Endodermal cell (in vitro differentiated cells): ENCODE measurements at regions not wholly inside any gene's neighbourhood (a gene's known extent, or its start where the extent isn't known, plus 50 kb on each side); places are given as distances from the start of the nearest gene placed in this dataset.

Experiments used
- DNase-seq: peaks from one replicate; pipeline ENCODE4 v3.0.0-alpha.2; 2017
- H3K27ac ChIP-seq: 2 replicates; pipeline ENCODE4 v1.5.1; 2013; ENCODE audit warnings: mild to moderate bottlenecking, low read depth, low read length, moderate library complexity
- H3K27me3 ChIP-seq: 2 replicates; pipeline ENCODE4 v1.6.1; 2013; ENCODE audit warnings: mild to moderate bottlenecking, low read length, moderate library complexity; ENCODE audit not compliant: insufficient read depth, control insufficient read depth, poor library complexity, severe bottlenecking
- H3K36me3 ChIP-seq: 2 replicates; pipeline ENCODE4 v1.7.0; 2013; ENCODE audit warnings: mild to moderate bottlenecking, low read length, moderate library complexity; ENCODE audit not compliant: control insufficient read depth, insufficient read depth
- H3K4me1 ChIP-seq: one replicate; pipeline ENCODE4 v1.7.0; 2013; ENCODE audit warnings: low read length; ENCODE audit not compliant: control insufficient read depth, insufficient read depth
- H3K4me3 ChIP-seq: 2 replicates; pipeline ENCODE4 v1.5.1; 2013; ENCODE audit warnings: mild to moderate bottlenecking, low read length, moderate library complexity
- H3K9ac ChIP-seq: 2 replicates; pipeline ENCODE4 v1.6.1; 2013; ENCODE audit warnings: mild to moderate bottlenecking, low read length, moderate library complexity; ENCODE audit not compliant: poor library complexity, severe bottlenecking; ENCODE audit errors: extremely low read depth
- H3K9me3 ChIP-seq: 2 replicates; pipeline ENCODE4 v1.6.1; 2013; ENCODE audit warnings: mild to moderate bottlenecking, low read length, moderate library complexity; ENCODE audit not compliant: control insufficient read depth
- H3K27ac Mint-ChIP-seq: 2 replicates; pipeline ENCODE4 v1.8.0; 2020; ENCODE audit warnings: mixed read lengths
- H3K27me3 Mint-ChIP-seq: 2 replicates; pipeline ENCODE4 v1.8.0; 2021; ENCODE audit warnings: mild to moderate bottlenecking, mixed read lengths; ENCODE audit not compliant: insufficient read depth
- H3K36me3 Mint-ChIP-seq: 2 replicates; pipeline ENCODE4 v1.8.0; 2020; ENCODE audit warnings: low read depth, mixed read lengths
- H3K4me1 Mint-ChIP-seq: 2 replicates; pipeline ENCODE4 v1.8.0; 2020; ENCODE audit warnings: mixed read lengths
- H3K4me3 Mint-ChIP-seq: 2 replicates; pipeline ENCODE4 v1.8.0; 2020; ENCODE audit warnings: mild to moderate bottlenecking, moderate library complexity, mixed read lengths
- H3K9me3 Mint-ChIP-seq: 2 replicates; pipeline ENCODE4 v1.8.0; 2020; ENCODE audit warnings: mild to moderate bottlenecking, mixed read lengths
- CTCF ChIP-seq: fragments of 200-600 bp; sonication (generic); conservative IDR thresholded peaks from 2 replicates; pipeline ENCODE4 v1.5.0; 2021; ENCODE audit warnings: antibody characterized with exemption, mild to moderate bottlenecking
- whole genome bisulfite sequencing, 2 experiments: methylation state at CpG; one replicate each; pipeline versions ENCODE4 v1.1.5 to v1.1.7; 2013; ENCODE audit warnings: missing lambda C conversion rate in 2 of 2, mixed read lengths in 1 of 2; ENCODE audit not compliant: insufficient coverage in 1 of 2, insufficient read length in 1 of 2; 5-methylcytosine and 5-hydroxymethylcytosine counted together

DNA sequence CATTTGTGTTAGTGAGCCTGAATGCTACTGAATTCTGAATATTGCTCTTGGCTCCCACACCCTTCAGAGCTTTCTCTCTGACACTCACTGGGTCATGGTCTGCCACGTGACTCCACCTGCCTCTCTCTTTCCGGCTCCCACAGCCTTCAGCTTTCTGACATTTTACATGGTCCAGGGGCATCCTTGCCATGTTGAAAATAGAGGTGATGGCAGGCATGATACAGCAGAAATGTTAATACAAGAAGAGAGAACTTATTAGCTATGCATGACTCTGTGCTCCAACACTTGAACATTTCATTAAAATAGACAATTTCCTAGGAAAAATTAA, 90.3 kb upstream of the CLDN5 start:
- no peaks in the 10 kb centered on the region for H3K4me1 ChIP-seq
- Mint-ChIP-seq H3K9me3 (no peaks in the 10 kb centered on the region), H3K27ac (no peak overlapping the region), H3K36me3 (no peaks in the 10 kb centered on the region), H3K4me1 (peaks cover 8% of the 10 kb centered on the region), H3K4me3 (no peak overlapping the region), H3K27me3 (no peaks in the 10 kb centered on the region)
- H3K9ac ChIP-seq = no peak overlapping the region
- 84% methylated on average over 2 of the region's 2 CpGs; no CpG with 5 or more reads in 1 of the 2 experiments for WGBS, 2 experiments
- no peak overlapping the region for H3K27ac ChIP-seq
- peaks cover 6% of the 10 kb centered on the region for H3K27me3 ChIP-seq
- no peaks in the 10 kb centered on the region for H3K36me3 ChIP-seq
- no peaks in the 10 kb centered on the region for H3K9me3 ChIP-seq
- H3K4me3 ChIP-seq = no peak overlapping the region
- DNase-seq = no peak
- TF ChIP-seq CTCF = no peak

GRCh38 chr22:19615001-19615461, 90.8 kb upstream of the CLDN5 start:
- no peak for DNase-seq
- Histone ChIP-seq H3K4me1 (no peaks in the 10 kb centered on the region), H3K9me3 (no peaks in the 10 kb centered on the region), H3K36me3 (no peaks in the 10 kb centered on the region), H3K27me3 (peaks cover 6% of the 10 kb centered on the region), H3K27ac (no peak overlapping the region), H3K4me3 (no peak overlapping the region), H3K9ac (no peak overlapping the region)
- 81 to 84% methylated on average over 10 to 13 of the region's 13 CpGs for WGBS, 2 experiments
- no peaks in the 10 kb centered on the region for H3K27me3 Mint-ChIP-seq
- H3K36me3 Mint-ChIP-seq = no peaks in the 10 kb centered on the region
- H3K27ac Mint-ChIP-seq = no peak overlapping the region
- no peaks in the 10 kb centered on the region for H3K9me3 Mint-ChIP-seq
- TF ChIP-seq CTCF = no peak
- H3K4me1 Mint-ChIP-seq = peaks cover 8% of the 10 kb centered on the region
- no peak overlapping the region for H3K4me3 Mint-ChIP-seq

- no peak for TF ChIP-seq CTCF
- Histone ChIP-seq H3K27me3 (peaks cover 6% of the 10 kb centered on the region), H3K9ac (no peak overlapping the region), H3K36me3 (no peaks in the 10 kb centered on the region), H3K4me3 (no peak overlapping the region), H3K27ac (no peak overlapping the region), H3K4me1 (no peaks in the 10 kb centered on the region), H3K9me3 (no peaks in the 10 kb centered on the region)
- 90 to 95% methylated on average over 6 to 9 of the region's 9 CpGs for WGBS, 2 experiments
- Mint-ChIP-seq H3K27me3 (no peaks in the 10 kb centered on the region), H3K4me1 (peaks cover 5% of the 10 kb centered on the region), H3K9me3 (no peaks in the 10 kb centered on the region), H3K27ac (no peak overlapping the region), H3K36me3 (no peaks in the 10 kb centered on the region), H3K4me3 (no peak overlapping the region)
- DNase-seq = peak; percentile 69
Observed at GRCh38 chr22:19615867-19616581, 91.8 kb upstream of the CLDN5 start.
